ENCODE measurements at regions not wholly inside any gene's neighbourhood (a gene's known extent, or its start where the extent isn't known, plus 50 kb on each side); places are given as distances from the start of the nearest gene placed in this dataset.
"Not testable (repeated sequence)": the region's sequence is repeated elsewhere in the genome, so short reads cannot be mapped to it uniquely, and the experiment has no call there.

DNA sequence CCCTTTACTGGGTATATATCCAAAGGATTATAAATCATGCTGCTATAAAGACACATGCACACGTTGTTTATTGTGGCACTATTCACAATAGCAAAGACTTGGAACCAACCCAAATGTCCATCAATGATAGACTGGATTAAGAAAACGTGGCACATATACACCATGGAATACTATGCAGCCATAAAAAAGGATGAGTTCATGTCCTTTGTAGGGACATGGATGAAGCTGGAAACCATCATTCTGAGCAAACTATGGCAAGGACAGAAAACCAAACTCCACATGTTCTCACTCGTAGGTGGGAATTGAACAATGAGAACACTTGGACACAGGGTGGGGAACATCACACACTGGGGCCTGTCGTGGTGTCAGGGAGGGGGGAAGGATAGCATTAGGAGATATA, 59.2 kb downstream of the CXorf49B start:
- H3K4me1 ChIP-seq (ENCODE audit: insufficient read depth); H3K4me3 ChIP-seq; H3K27ac ChIP-seq; H3K27me3 ChIP-seq; DNase-seq; H3K9me3 ChIP-seq; intact Hi-C loops (cut with DNase I); H3K36me3 ChIP-seq: not testable (repeated sequence)
- WGBS, 3 donors = 59 to 77% (median 65%) methylated on average over 3 to 4 of the region's 4 CpGs

DNA sequence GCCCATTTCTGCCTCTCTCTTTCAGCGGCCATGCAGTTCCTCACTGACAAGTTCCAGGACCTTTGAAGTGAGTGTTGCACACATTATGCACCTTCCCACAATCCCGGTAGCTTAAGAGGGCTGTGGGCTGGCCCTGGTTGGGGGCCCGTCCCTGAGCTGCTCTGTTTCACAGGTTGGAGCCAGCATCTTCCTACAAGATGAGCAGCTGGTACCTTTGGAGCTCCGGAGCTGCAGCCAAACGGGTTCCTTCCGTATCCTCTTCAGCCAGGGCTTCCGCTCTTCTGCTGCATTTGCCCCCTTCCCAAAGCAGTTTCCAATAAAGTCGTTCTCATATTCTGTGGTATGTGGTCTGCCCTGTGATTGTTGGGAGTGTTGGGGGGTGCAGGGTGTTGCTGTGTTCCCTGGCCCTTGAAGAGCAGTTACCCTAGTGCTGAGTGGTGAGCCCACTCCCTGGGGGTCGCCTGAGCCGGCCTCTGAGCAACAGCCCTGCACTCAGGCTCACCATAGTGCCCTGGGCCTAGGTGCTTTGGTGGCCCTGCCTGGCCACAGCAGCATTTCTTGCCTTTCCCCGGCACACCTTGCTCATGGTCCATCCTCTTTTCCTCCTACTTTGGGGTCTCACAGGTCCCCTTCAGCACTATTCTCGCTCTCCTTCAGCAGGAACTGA, 60.4 kb downstream of the CXorf49B start:
- Histone ChIP-seq H3K27ac (no peak overlapping the region), H3K9me3 (no peaks in the 10 kb centered on the region), H3K4me1 (ENCODE audit: insufficient read depth) (no peaks in the 10 kb centered on the region), H3K27me3 (no peaks in the 10 kb centered on the region), H3K4me3 (no peak overlapping the region), H3K36me3 (no peaks in the 10 kb centered on the region)
- WGBS, 3 donors = 69 to 75% (median 73%) methylated on average over 12 of the region's 12 CpGs
- TF ChIP-seq POLR2A (IDR thresholded peaks at IDR 0.05) (no peak), EP300 (IDR thresholded peaks at IDR 0.05) (no peak)
- TF ChIP-seq, protein P1, sequence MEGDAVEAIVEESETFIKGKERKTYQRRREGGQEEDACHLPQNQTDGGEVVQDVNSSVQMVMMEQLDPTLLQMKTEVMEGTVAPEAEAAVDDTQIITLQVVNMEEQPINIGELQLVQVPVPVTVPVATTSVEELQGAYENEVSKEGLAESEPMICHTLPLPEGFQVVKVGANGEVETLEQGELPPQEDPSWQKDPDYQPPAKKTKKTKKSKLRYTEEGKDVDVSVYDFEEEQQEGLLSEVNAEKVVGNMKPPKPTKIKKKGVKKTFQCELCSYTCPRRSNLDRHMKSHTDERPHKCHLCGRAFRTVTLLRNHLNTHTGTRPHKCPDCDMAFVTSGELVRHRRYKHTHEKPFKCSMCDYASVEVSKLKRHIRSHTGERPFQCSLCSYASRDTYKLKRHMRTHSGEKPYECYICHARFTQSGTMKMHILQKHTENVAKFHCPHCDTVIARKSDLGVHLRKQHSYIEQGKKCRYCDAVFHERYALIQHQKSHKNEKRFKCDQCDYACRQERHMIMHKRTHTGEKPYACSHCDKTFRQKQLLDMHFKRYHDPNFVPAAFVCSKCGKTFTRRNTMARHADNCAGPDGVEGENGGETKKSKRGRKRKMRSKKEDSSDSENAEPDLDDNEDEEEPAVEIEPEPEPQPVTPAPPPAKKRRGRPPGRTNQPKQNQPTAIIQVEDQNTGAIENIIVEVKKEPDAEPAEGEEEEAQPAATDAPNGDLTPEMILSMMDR (IDR thresholded peaks at IDR 0.05) = no peak
- intact Hi-C loops (cut with DNase I) = no loop called here
- DNase-seq = no peak

DNA sequence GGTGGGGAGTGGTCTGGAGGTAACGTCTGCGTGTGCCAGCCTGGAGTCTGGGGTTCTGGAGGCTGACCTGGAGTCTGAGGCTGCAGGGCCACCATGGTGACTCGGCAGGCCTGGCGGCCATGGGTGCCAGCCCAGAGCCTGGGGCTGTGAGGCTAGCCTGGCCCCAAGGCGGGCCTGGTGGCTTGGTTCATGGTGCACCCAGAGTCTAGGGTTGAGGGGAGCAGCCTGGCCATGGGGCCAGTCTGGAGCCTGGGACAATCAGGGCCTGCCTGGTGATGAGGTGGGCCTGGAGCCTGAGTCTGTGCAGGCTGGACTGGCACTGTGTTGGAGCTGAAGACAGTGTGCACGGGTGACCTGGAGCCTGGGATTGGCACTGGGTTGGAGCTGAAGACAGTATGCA, 64.9 kb downstream of the CXorf49B start:
- intact Hi-C loops (cut with DNase I) = no loop called here
- 64 to 85% (median 70%) methylated on average over 6 of the region's 6 CpGs for WGBS, 3 donors

DNA sequence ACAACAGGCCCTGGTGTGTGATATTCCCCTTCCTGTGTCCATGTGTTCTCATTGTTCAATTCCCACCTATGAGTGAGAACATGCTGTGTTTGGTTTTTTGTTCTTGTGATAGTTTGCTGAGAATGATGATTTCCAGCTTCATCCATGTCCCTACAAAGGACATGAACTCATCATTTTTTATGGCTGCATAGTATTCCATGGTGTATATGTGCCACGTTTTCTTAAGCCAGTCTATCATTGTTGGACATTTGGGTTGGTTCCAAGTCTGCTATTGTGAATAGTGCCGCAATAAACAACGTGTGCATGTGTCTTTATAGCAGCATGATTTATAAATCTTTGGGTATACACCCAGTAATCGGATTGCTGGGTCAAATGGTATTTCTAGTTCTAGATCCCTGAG, 72.6 kb upstream of the NHSL2 start:
- DNase-seq; H3K9me3 ChIP-seq; H3K27me3 ChIP-seq; intact Hi-C loops (cut with DNase I); H3K27ac ChIP-seq; H3K4me3 ChIP-seq; H3K4me1 ChIP-seq (ENCODE audit: insufficient read depth); H3K36me3 ChIP-seq: not testable (repeated sequence)
- 57 to 72% (median 66%) methylated on average over 4 of the region's 4 CpGs for WGBS, 3 donors

More for the DNA sequence above, 64.9 kb downstream of the CXorf49B start:
- H3K9me3 ChIP-seq = no peaks in the 10 kb centered on the region
- H3K36me3 ChIP-seq = no peaks in the 10 kb centered on the region
- H3K4me1 ChIP-seq (ENCODE audit: insufficient read depth) = no peaks in the 10 kb centered on the region
- no peak for DNase-seq
- no peaks in the 10 kb centered on the region for H3K27me3 ChIP-seq
- H3K4me3 ChIP-seq = no peak overlapping the region
- no peak for TF ChIP-seq EP300 (IDR thresholded peaks at IDR 0.05)
- TF ChIP-seq, protein P1 (IDR thresholded peaks at IDR 0.05) = no peak
- no peak for TF ChIP-seq POLR2A (IDR thresholded peaks at IDR 0.05)
- H3K27ac ChIP-seq = no peak overlapping the region

DNA sequence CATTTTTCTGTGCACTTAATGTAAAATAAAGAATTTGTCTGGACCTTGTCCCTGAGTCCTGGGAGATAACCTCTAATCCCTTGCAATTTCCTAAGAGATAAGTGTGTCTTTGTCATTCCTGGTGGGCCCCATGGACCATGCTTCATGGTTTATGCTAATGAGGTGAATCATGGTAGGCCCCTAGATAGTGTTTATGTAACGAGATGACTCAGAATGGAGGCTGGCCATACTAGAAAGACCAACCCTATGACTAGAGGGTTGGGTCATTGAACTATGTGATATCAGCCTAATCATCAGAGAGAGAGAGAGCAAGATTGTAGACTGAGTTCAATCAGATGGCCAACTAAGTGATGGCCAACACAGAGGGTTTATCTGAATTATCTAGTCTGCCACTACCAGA, 64.2 kb upstream of the NHSL2 start:
- 50 to 69% (median 64%) methylated on average over 1 of the region's 1 CpG for WGBS, 3 donors
- intact Hi-C loops (cut with DNase I) = no loop called here
- H3K27ac ChIP-seq = no peak overlapping the region

More for the DNA sequence above, 64.2 kb upstream of the NHSL2 start:
- no peaks in the 10 kb centered on the region for H3K36me3 ChIP-seq
- H3K27me3 ChIP-seq = no peaks in the 10 kb centered on the region
- no peaks in the 10 kb centered on the region for H3K9me3 ChIP-seq
- no peaks in the 10 kb centered on the region for H3K4me1 ChIP-seq (ENCODE audit: insufficient read depth)
- H3K4me3 ChIP-seq = no peak overlapping the region
- DNase-seq = no peak
- TF ChIP-seq POLR2A (IDR thresholded peaks at IDR 0.05) (no peak), EP300 (IDR thresholded peaks at IDR 0.05) (no peak)
- TF ChIP-seq, protein P1 (IDR thresholded peaks at IDR 0.05) = no peak

Measured in ovary (tissue), 7 donors.